K562 (cell line): ENCODE measurements at regions not wholly inside any gene's neighbourhood (a gene's known extent, or its start where the extent isn't known, plus 50 kb on each side); places are given as distances from the start of the nearest gene placed in this dataset.

Experiments
- CHD7 ChIP-seq: fragments of 200-600 bp; sonication (generic); IDR thresholded peaks from one replicate; pipeline ENCODE4 v1.6.1; 2012; ENCODE audit warnings: mild to moderate bottlenecking, low read depth, low read length, inconsistent platforms
- HDAC8 ChIP-seq: fragments of 450-650 bp; IDR thresholded peaks from 2 replicates; pipeline ENCODE4 v1.6.1; 2016; ENCODE audit warnings: mild to moderate bottlenecking, missing genetic modification characterization, moderate library complexity, missing compliant biosample characterization
- HMGN3 ChIP-seq: IDR thresholded peaks from 2 replicates; pipeline ENCODE4 v1.6.1; 2011; ENCODE audit warnings: borderline replicate concordance, low read depth, mild to moderate bottlenecking, mixed read lengths, low read length; ENCODE audit not compliant: insufficient read length; ENCODE audit errors: extremely low read depth
- RUNX1 ChIP-seq: sonication (generic); IDR thresholded peaks from 2 replicates; pipeline ENCODE4 v1.6.1; 2016; ENCODE audit warnings: antibody characterized with exemption, low read depth
- SAP30 ChIP-seq: fragments of 200-600 bp; sonication (generic); IDR thresholded peaks from 2 replicates; pipeline ENCODE4 v1.6.1; 2012; ENCODE audit warnings: borderline replicate concordance, low read depth, mild to moderate bottlenecking, moderate library complexity, low read length, control low read depth, inconsistent platforms; ENCODE audit not compliant: insufficient read depth, poor library complexity, severe bottlenecking
- YY1 ChIP-seq, 3 experiments: IDR thresholded peaks; 2 replicates each; pipeline ENCODE4 v1.6.1; 2011; ENCODE audit warnings: low read length in 2 of 3, mild to moderate bottlenecking in 2 of 3, moderate library complexity in 2 of 3, borderline replicate concordance in 1 of 3, control low read depth in 1 of 3, low read depth in 1 of 3; ENCODE audit not compliant: insufficient read depth in 3 of 3, insufficient replicate concordance in 2 of 3, control insufficient read depth in 1 of 3, insufficient read length in 1 of 3; ENCODE audit errors: extremely low read depth in 1 of 3
- ZNF431 ChIP-seq: sonication (generic); formaldehyde crosslinking; IDR thresholded peaks from 2 replicates; pipeline ENCODE4 v1.8.0; 2022; ENCODE audit warnings: mild to moderate bottlenecking, missing genetic modification reagents
- ZNF592 ChIP-seq: fragments of 450-650 bp; IDR thresholded peaks from 2 replicates; pipeline ENCODE4 v1.6.1; 2017; ENCODE audit warnings: antibody characterized with exemption, mild to moderate bottlenecking
- ZNF778 ChIP-seq: fragments of 450-650 bp; formaldehyde crosslinking; IDR thresholded peaks from 2 replicates; pipeline ENCODE4 v1.4.0; 2020; ENCODE audit warnings: mild to moderate bottlenecking, moderate library complexity

GRCh38 chr4:138437263-138437851 is 195.2 kb upstream of the SLC7A11 start (continued):
- TF ChIP-seq CHD7, result no peak
- TF ChIP-seq SAP30, result no peak
- no peak for TF ChIP-seq ZNF431
- TF ChIP-seq YY1 (IDR thresholded peaks at IDR 0.05; ENCODE audit: borderline replicate concordance in 1 of 3, control insufficient read depth in 1 of 3, extremely low read depth in 1 of 3, insufficient read depth in 3 of 3, insufficient read length in 1 of 3, insufficient replicate concordance in 2 of 3, low read depth in 1 of 3, low read length in 2 of 3), result no peak
- no peak for TF ChIP-seq HDAC8
- no peak for TF ChIP-seq HMGN3
- TF ChIP-seq ZNF778 (CRISPR knock-in tag), result no peak
- peak; percentile 84 for TF ChIP-seq ZNF592
- TF ChIP-seq RUNX1, result no peak
